HEK293 (cell line): ENCODE measurements at regions not wholly inside any gene's neighbourhood (a gene's known extent, or its start where the extent isn't known, plus 50 kb on each side); places are given as distances from the start of the nearest gene placed in this dataset.

Source experiments
- CTCF ChIA-PET: fragments of 350-600 bp; formaldehyde crosslinking; extraction: SDS; loops from one replicate; lab custom pipeline; 2021; ENCODE audit warnings: antibody characterized with exemption; lab: Yijun Ruan, JAX
- POLR2A ChIA-PET: fragments of 300-600 bp; formaldehyde crosslinking; extraction: SDS; loops from one replicate; lab custom pipeline; 2020; ENCODE audit warnings: antibody characterized with exemption, inconsistent platforms; lab: Yijun Ruan, JAX
- H3K27ac ChIP-seq: fragments of 200-500 bp; sonication (Bioruptor generic); 2 replicates; pipeline ENCODE4 v1.5.1; 2014; ENCODE audit warnings: low read depth, low read length, control low read depth, inconsistent platforms; ENCODE audit errors: extremely low read depth
- H3K36me3 ChIP-seq, 2 experiments: fragments of 200-500 bp in 1 of 2; sonication (Bioruptor generic) in 1 of 2; 1 replicate in 1 of 2; 2 replicates in 1 of 2; pipeline ENCODE4 v1.5.1; 2014 to 2017; ENCODE audit warnings: inconsistent platforms in 2 of 2, low read length in 2 of 2; ENCODE audit not compliant: control insufficient read depth in 2 of 2, insufficient read depth in 1 of 2
- H3K4me1 ChIP-seq: fragments of 200-500 bp; sonication (Bioruptor generic); 2 replicates; pipeline ENCODE4 v1.5.1; 2014; ENCODE audit warnings: mild to moderate bottlenecking, low read length, inconsistent platforms; ENCODE audit not compliant: control insufficient read depth, insufficient read depth
- H3K4me3 ChIP-seq: 2 replicates; pipeline ENCODE4 v1.5.1; 2011; ENCODE audit warnings: low read depth, mild to moderate bottlenecking, control low read depth, low read length, moderate library complexity
- H3K9me3 ChIP-seq: fragments of 200-500 bp; sonication (Bioruptor generic); 2 replicates; pipeline ENCODE4 v1.5.1; 2014; ENCODE audit warnings: low read depth, low read length, inconsistent platforms; ENCODE audit not compliant: control insufficient read depth, insufficient read depth
- AEBP2 ChIP-seq: fragments of 450-650 bp; formaldehyde crosslinking; IDR thresholded peaks from 2 replicates; pipeline ENCODE4 v1.5.1; 2016; ENCODE audit warnings: missing biosample characterization, missing genetic modification characterization, borderline replicate concordance
- BCL11A ChIP-seq: fragments of 450-650 bp; formaldehyde crosslinking; IDR thresholded peaks from 2 replicates; pipeline ENCODE4 v1.5.1; 2016; ENCODE audit warnings: low read depth, missing biosample characterization, missing genetic modification characterization
- BCL6B ChIP-seq: fragments of 450-650 bp; formaldehyde crosslinking; IDR thresholded peaks from 2 replicates; pipeline ENCODE4 v1.5.1; 2017; ENCODE audit warnings: missing biosample characterization, missing genetic modification characterization
- ZBTB10 ChIP-seq: fragments of 450-650 bp; formaldehyde crosslinking; IDR thresholded peaks from 2 replicates; pipeline ENCODE4 v1.5.1; 2016; ENCODE audit warnings: missing biosample characterization, missing genetic modification characterization
- ZBTB17 ChIP-seq: fragments of 450-650 bp; formaldehyde crosslinking; IDR thresholded peaks from 2 replicates; pipeline ENCODE4 v1.5.1; 2016; ENCODE audit warnings: missing biosample characterization, missing genetic modification characterization
- ZBTB20 ChIP-seq: fragments of 450-650 bp; formaldehyde crosslinking; IDR thresholded peaks from 2 replicates; pipeline ENCODE4 v1.5.1; 2016; ENCODE audit warnings: missing biosample characterization, missing genetic modification characterization
- ZFP41 ChIP-seq: fragments of 450-650 bp; formaldehyde crosslinking; IDR thresholded peaks from 2 replicates; pipeline ENCODE4 v1.5.1; 2016; ENCODE audit warnings: missing biosample characterization, missing genetic modification characterization, borderline replicate concordance
- ZFP69B ChIP-seq: fragments of 450-650 bp; formaldehyde crosslinking; IDR thresholded peaks from 2 replicates; pipeline ENCODE4 v1.5.1; 2016; ENCODE audit warnings: missing biosample characterization, missing genetic modification characterization
- ZNF138 ChIP-seq: fragments of 450-650 bp; formaldehyde crosslinking; IDR thresholded peaks from 2 replicates; pipeline ENCODE4 v1.5.1; 2016; ENCODE audit warnings: missing biosample characterization, missing genetic modification characterization, borderline replicate concordance
- ZNF174 ChIP-seq: fragments of 450-650 bp; formaldehyde crosslinking; IDR thresholded peaks from 2 replicates; pipeline ENCODE4 v1.5.0; 2017; ENCODE audit warnings: missing biosample characterization, mild to moderate bottlenecking, missing genetic modification characterization
- ZNF18 ChIP-seq: fragments of 450-650 bp; formaldehyde crosslinking; IDR thresholded peaks from 2 replicates; pipeline ENCODE4 v1.5.1; 2016; ENCODE audit warnings: missing biosample characterization, missing genetic modification characterization
- ZNF26 ChIP-seq: fragments of 450-650 bp; formaldehyde crosslinking; IDR thresholded peaks from 2 replicates; pipeline ENCODE4 v1.5.1; 2016; ENCODE audit warnings: missing biosample characterization, missing genetic modification characterization
- ZNF266 ChIP-seq: fragments of 450-650 bp; formaldehyde crosslinking; IDR thresholded peaks from 2 replicates; pipeline ENCODE4 v1.5.1; 2016; ENCODE audit warnings: missing biosample characterization, missing genetic modification characterization, low read depth
- ZNF449 ChIP-seq: fragments of 450-650 bp; formaldehyde crosslinking; IDR thresholded peaks from 2 replicates; pipeline ENCODE4 v1.5.1; 2017; ENCODE audit warnings: missing biosample characterization, mild to moderate bottlenecking, missing genetic modification characterization, moderate library complexity
- ZNF521 ChIP-seq: fragments of 450-650 bp; formaldehyde crosslinking; IDR thresholded peaks from 2 replicates; pipeline ENCODE4 v1.5.1; 2017; ENCODE audit warnings: missing biosample characterization, mild to moderate bottlenecking, missing genetic modification characterization
- ZNF639 ChIP-seq: fragments of 450-650 bp; formaldehyde crosslinking; IDR thresholded peaks from 2 replicates; pipeline ENCODE4 v1.5.1; 2016; ENCODE audit warnings: missing biosample characterization, missing genetic modification characterization
- ZNF785 ChIP-seq: fragments of 450-650 bp; formaldehyde crosslinking; IDR thresholded peaks from 2 replicates; pipeline ENCODE4 v1.5.1; 2016; ENCODE audit warnings: missing biosample characterization, missing genetic modification characterization

- ChIA-PET CTCF (no interaction called here), POLR2A (no interaction called here)
- H3K36me3 ChIP-seq = no peaks in the 10 kb centered on the region
- H3K9me3 ChIP-seq = no peaks in the 10 kb centered on the region
- TF ChIP-seq ZNF18 = no peak
- no peak for TF ChIP-seq ZFP41 (tag by site-specific recombination)
- TF ChIP-seq ZNF26 (tag by site-specific recombination) = no peak
- TF ChIP-seq ZBTB20 = no peak
- TF ChIP-seq ZNF138 (tag by site-specific recombination) = no peak
- no peak for TF ChIP-seq BCL11A (tag by site-specific recombination)
- no peak for TF ChIP-seq ZFP69B
- no peak for TF ChIP-seq AEBP2 (tag by site-specific recombination)
- no peak for TF ChIP-seq ZBTB17 (tag by site-specific recombination)
- no peak for TF ChIP-seq ZNF266 (tag by site-specific recombination)
- no peak for TF ChIP-seq ZNF174 (tag by site-specific recombination)
- TF ChIP-seq ZNF785 (tag by site-specific recombination) = no peak
- TF ChIP-seq ZNF639 = no peak
- no peak for TF ChIP-seq ZNF449
- TF ChIP-seq ZNF521 = no peak
- no peak for TF ChIP-seq ZBTB10 (tag by site-specific recombination)
- no peak for TF ChIP-seq BCL6B (tag by site-specific recombination)
- no peak overlapping the region for H3K27ac ChIP-seq
- no peak overlapping the region for H3K4me3 ChIP-seq
- no peaks in the 10 kb centered on the region for H3K4me1 ChIP-seq
Measured at GRCh38 chr11:92278791-92279433, 54.3 kb downstream of the FAT3 start.
